OCI-LY7 (cell line): ENCODE measurements at regions not wholly inside any gene's neighbourhood (a gene's known extent, or its start where the extent isn't known, plus 50 kb on each side); places are given as distances from the start of the nearest gene placed in this dataset.

Source experiments
- BruUV-seq: library from RNA; stranded (reverse); fragments of 400-500 nt; replicated peaks from 2 replicates; lab custom pipeline; 2021; lab: Mats Ljungman, UMichigan
- CTCF ChIA-PET: fragments of 300-600 bp; sonication (Branson Sonifier 250); formaldehyde crosslinking; loops from one replicate; lab custom pipeline; 2022; ENCODE audit warnings: antibody characterized with exemption; ENCODE audit not compliant: unreplicated experiment; lab: Charles Lee
- POLR2A ChIA-PET: fragments of 300-600 bp; sonication (Branson Sonifier 250); formaldehyde crosslinking; loops from one replicate; lab custom pipeline; 2022; ENCODE audit warnings: antibody characterized with exemption; lab: Charles Lee
- DNase-seq: peaks from one replicate; pipeline ENCODE4 v3.0.0-alpha.2; 2015; ENCODE audit warnings: low spot score
- H2AFZ ChIP-seq: fragments of 200-600 bp; sonication (generic), shearing (Covaris generic); 2 replicates; pipeline ENCODE4 v1.6.1; 2014; ENCODE audit warnings: mild to moderate bottlenecking, antibody characterized with exemption, low read length, moderate library complexity
- H3K27ac ChIP-seq: fragments of 200-600 bp; sonication (generic); 2 replicates; pipeline ENCODE4 v1.5.1; 2014; ENCODE audit warnings: mixed run types, low read depth, mild to moderate bottlenecking, moderate library complexity, low read length, inconsistent platforms; ENCODE audit not compliant: poor library complexity, severe bottlenecking
- H3K36me3 ChIP-seq: fragments of 200-600 bp; sonication (generic); 2 replicates; pipeline ENCODE4 v1.6.1; 2014; ENCODE audit warnings: mild to moderate bottlenecking, antibody characterized with exemption, low read length, moderate library complexity, mixed read lengths; ENCODE audit not compliant: insufficient read depth
- H3K4me1 ChIP-seq: fragments of 200-600 bp; sonication (generic); 2 replicates; pipeline ENCODE4 v1.5.1; 2014; ENCODE audit warnings: mild to moderate bottlenecking, low read length; ENCODE audit not compliant: insufficient read depth, poor library complexity, severe bottlenecking
- H3K4me2 ChIP-seq: fragments of 200-600 bp; sonication (generic); 2 replicates; pipeline ENCODE4 v1.6.1; 2014; ENCODE audit warnings: mild to moderate bottlenecking, low read length
- H3K4me3 ChIP-seq: fragments of 200-600 bp; sonication (generic); 2 replicates; pipeline ENCODE4 v1.5.1; 2014; ENCODE audit warnings: mild to moderate bottlenecking, low read depth, low read length; ENCODE audit not compliant: poor library complexity, severe bottlenecking
- H3K79me2 ChIP-seq: fragments of 200-600 bp; sonication (generic); 2 replicates; pipeline ENCODE4 v1.6.1; 2016; ENCODE audit warnings: low read depth, mild to moderate bottlenecking, low read length, moderate library complexity, mixed read lengths; ENCODE audit not compliant: insufficient read depth
- H3K9me2 ChIP-seq: fragments of 200-600 bp; sonication (generic); 2 replicates; pipeline ENCODE4 v1.6.1; 2016; ENCODE audit warnings: mild to moderate bottlenecking, low read length, mixed read lengths; ENCODE audit not compliant: insufficient read depth
- H3K9me3 ChIP-seq: fragments of 200-600 bp; sonication (generic); 2 replicates; pipeline ENCODE4 v1.6.1; 2014; ENCODE audit warnings: mild to moderate bottlenecking, mixed run types, low read length, mixed read lengths
- H4K20me1 ChIP-seq: fragments of 200-600 bp; sonication (generic); 2 replicates; pipeline ENCODE4 v1.6.1; 2014; ENCODE audit warnings: mild to moderate bottlenecking, antibody characterized with exemption, low read length, moderate library complexity, mixed read lengths; ENCODE audit not compliant: insufficient read depth
- CTCF ChIP-seq: fragments of 200-600 bp; sonication (generic); conservative IDR thresholded peaks from 2 replicates; pipeline ENCODE4 v1.5.1; 2014; ENCODE audit warnings: mild to moderate bottlenecking, antibody characterized with exemption, low read length, moderate library complexity, mixed read lengths
- EZH2phosphoT487 ChIP-seq: fragments of 200-600 bp; sonication (generic); IDR thresholded peaks from 2 replicates; pipeline ENCODE4 v1.6.1; 2018; ENCODE audit warnings: low read depth, borderline replicate concordance, mild to moderate bottlenecking, mixed run types, antibody characterized with exemption, low read length, moderate library complexity, mixed read lengths
- intact Hi-C: fragments of 100-400 bp; cut with micrococcal nuclease; formaldehyde crosslinking; loops from one replicate; pipeline ENCODE4 v1.10.0; 2022; ENCODE audit not compliant: unreplicated experiment

GRCh38 chr4:116070283-116070682, 956.9 kb upstream of the NDST4 start:
- H3K27ac ChIP-seq, result no peak overlapping the region
- H3K9me2 ChIP-seq, result no peaks in the 10 kb centered on the region
- no peak for DNase-seq
- H3K36me3 ChIP-seq, result no peaks in the 10 kb centered on the region
- no peaks in the 10 kb centered on the region for H3K79me2 ChIP-seq
- H4K20me1 ChIP-seq, result no peaks in the 10 kb centered on the region
- no peaks in the 10 kb centered on the region for H3K4me1 ChIP-seq
- H3K4me3 ChIP-seq, result no peak overlapping the region
- H3K4me2 ChIP-seq, result no peak overlapping the region
- POLR2A ChIA-PET, result interaction anchor here (1.6 kb wide), 1 partner anchor 9 kb away, joined by 8 read pairs; no protein-coding TSS in a partner anchor
- no peak overlapping the region for H2AFZ ChIP-seq
- no TSS peak for BruUV-seq
- intact Hi-C loops, result no loop called here
- TF ChIP-seq CTCF (no peak), EZH2phosphoT487 (no peak)
- CTCF ChIA-PET, result no interaction called here
- H3K9me3 ChIP-seq, result no peaks in the 10 kb centered on the region

GRCh38 chr4:116066711-116067245, 953.4 kb upstream of the NDST4 start:
- no peak for DNase-seq
- TF ChIP-seq EZH2phosphoT487 (no peak), CTCF (no peak)
- no peak overlapping the region for H3K27ac ChIP-seq
- H3K9me2 ChIP-seq, result no peaks in the 10 kb centered on the region
- no peaks in the 10 kb centered on the region for H3K79me2 ChIP-seq
- intact Hi-C loops, result no loop called here
- BruUV-seq, result no TSS peak
- no peaks in the 10 kb centered on the region for H3K9me3 ChIP-seq
- no peak overlapping the region for H2AFZ ChIP-seq
- no peak overlapping the region for H3K4me2 ChIP-seq
- no peaks in the 10 kb centered on the region for H4K20me1 ChIP-seq
- ChIA-PET CTCF (no interaction called here), POLR2A (interaction anchor here (0.9 to 2.1 kb wide), 4 partner anchors 9 to 30 kb away, joined by 3 to 4 read pairs (median 3); no protein-coding TSS in a partner anchor)
- H3K36me3 ChIP-seq, result no peaks in the 10 kb centered on the region
- no peaks in the 10 kb centered on the region for H3K4me1 ChIP-seq
- H3K4me3 ChIP-seq, result no peak overlapping the region

GRCh38 chr4:116064331-116064730, 950.9 kb upstream of the NDST4 start:
- intact Hi-C loops, result no loop called here
- Histone ChIP-seq H3K9me2 (no peaks in the 10 kb centered on the region), H4K20me1 (no peaks in the 10 kb centered on the region), H3K27ac (no peak overlapping the region), H3K4me1 (no peaks in the 10 kb centered on the region), H3K4me2 (no peak overlapping the region), H2AFZ (no peak overlapping the region), H3K79me2 (no peaks in the 10 kb centered on the region), H3K4me3 (no peak overlapping the region), H3K36me3 (no peaks in the 10 kb centered on the region), H3K9me3 (no peaks in the 10 kb centered on the region)
- ChIA-PET CTCF (no interaction called here), POLR2A (interaction anchor here (0.7 to 1.2 kb wide), 2 partner anchors 23 to 152 kb away, joined by 3 read pairs; no protein-coding TSS in a partner anchor)
- TF ChIP-seq EZH2phosphoT487 (no peak), CTCF (no peak)
- DNase-seq, result no peak
- BruUV-seq, result no TSS peak
